ENCODE measurements at regions not wholly inside any gene's neighbourhood (a gene's known extent, or its start where the extent isn't known, plus 50 kb on each side); places are given as distances from the start of the nearest gene placed in this dataset.

- H3K4me3 ChIP-seq: no peak overlapping the region
- no peak for DNase-seq
- no peaks in the 10 kb centered on the region for H3K27me3 ChIP-seq
- in situ Hi-C loops (cut with MboI; ENCODE audit: low pct_ligation_motif_present in 1 of 4, low pct_unique_long_range_greater_than_20kb in 1 of 4, low sequenced_read_pairs in 3 of 4) (no loop called here), intact Hi-C loops (cut with DNase I; ENCODE audit: low total_unique reads) (no loop called here)
- 32 to 65% methylated on average over 4 of the region's 4 CpGs for WGBS, 2 donors (ENCODE audit: low coverage in 1 of 2)
- H3K27ac ChIP-seq: no peak overlapping the region
- H3K4me1 ChIP-seq: no peaks in the 10 kb centered on the region
- no peaks in the 10 kb centered on the region for H3K36me3 ChIP-seq
- H3K9me3 ChIP-seq: no peaks in the 10 kb centered on the region
- no peak for TF ChIP-seq EP300 (IDR thresholded peaks at IDR 0.05; ENCODE audit: low read depth)
- no peak for TF ChIP-seq POLR2AphosphoS5 (IDR thresholded peaks at IDR 0.05)
- TF ChIP-seq, protein P1, sequence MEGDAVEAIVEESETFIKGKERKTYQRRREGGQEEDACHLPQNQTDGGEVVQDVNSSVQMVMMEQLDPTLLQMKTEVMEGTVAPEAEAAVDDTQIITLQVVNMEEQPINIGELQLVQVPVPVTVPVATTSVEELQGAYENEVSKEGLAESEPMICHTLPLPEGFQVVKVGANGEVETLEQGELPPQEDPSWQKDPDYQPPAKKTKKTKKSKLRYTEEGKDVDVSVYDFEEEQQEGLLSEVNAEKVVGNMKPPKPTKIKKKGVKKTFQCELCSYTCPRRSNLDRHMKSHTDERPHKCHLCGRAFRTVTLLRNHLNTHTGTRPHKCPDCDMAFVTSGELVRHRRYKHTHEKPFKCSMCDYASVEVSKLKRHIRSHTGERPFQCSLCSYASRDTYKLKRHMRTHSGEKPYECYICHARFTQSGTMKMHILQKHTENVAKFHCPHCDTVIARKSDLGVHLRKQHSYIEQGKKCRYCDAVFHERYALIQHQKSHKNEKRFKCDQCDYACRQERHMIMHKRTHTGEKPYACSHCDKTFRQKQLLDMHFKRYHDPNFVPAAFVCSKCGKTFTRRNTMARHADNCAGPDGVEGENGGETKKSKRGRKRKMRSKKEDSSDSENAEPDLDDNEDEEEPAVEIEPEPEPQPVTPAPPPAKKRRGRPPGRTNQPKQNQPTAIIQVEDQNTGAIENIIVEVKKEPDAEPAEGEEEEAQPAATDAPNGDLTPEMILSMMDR (IDR thresholded peaks at IDR 0.05): no peak
- TF ChIP-seq POLR2A (IDR thresholded peaks at IDR 0.05): no peak
Observed at GRCh38 chr5:92780057-92780456, 801.0 kb downstream of the NR2F1-AS1 start.

DNA sequence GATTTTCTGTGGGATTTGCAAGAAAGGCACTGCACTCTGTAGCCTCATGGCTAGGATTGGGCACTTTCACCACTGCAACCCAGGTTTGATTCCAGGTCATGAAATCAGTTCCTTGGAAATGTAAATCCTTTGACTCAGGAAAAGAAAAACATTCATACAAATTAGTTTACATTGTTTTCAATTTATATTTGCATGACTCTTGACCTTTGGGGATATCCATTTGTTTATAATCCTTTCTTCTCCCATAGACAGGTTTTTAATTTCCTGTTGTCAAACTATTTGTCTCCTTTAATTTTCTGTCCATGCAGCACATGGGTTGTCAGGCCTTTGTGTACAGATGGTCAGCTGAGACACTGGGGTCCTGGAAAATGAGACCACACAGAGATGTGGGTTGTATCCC lies 801.5 kb downstream of the NR2F1-AS1 start:
- Histone ChIP-seq H3K4me3 (no peak overlapping the region), H3K9me3 (no peaks in the 10 kb centered on the region), H3K36me3 (no peaks in the 10 kb centered on the region), H3K4me1 (no peaks in the 10 kb centered on the region), H3K27me3 (no peaks in the 10 kb centered on the region), H3K27ac (no peak overlapping the region)
- in situ Hi-C loops (cut with MboI; ENCODE audit: low pct_ligation_motif_present in 1 of 4, low pct_unique_long_range_greater_than_20kb in 1 of 4, low sequenced_read_pairs in 3 of 4) (no loop called here), intact Hi-C loops (cut with DNase I; ENCODE audit: low total_unique reads) (no loop called here)
- no peak for TF ChIP-seq POLR2AphosphoS5 (IDR thresholded peaks at IDR 0.05)
- TF ChIP-seq, protein P1 (IDR thresholded peaks at IDR 0.05): no peak
- TF ChIP-seq POLR2A (IDR thresholded peaks at IDR 0.05): no peak
- no peak for TF ChIP-seq EP300 (IDR thresholded peaks at IDR 0.05; ENCODE audit: low read depth)
- no peak for DNase-seq

DNA sequence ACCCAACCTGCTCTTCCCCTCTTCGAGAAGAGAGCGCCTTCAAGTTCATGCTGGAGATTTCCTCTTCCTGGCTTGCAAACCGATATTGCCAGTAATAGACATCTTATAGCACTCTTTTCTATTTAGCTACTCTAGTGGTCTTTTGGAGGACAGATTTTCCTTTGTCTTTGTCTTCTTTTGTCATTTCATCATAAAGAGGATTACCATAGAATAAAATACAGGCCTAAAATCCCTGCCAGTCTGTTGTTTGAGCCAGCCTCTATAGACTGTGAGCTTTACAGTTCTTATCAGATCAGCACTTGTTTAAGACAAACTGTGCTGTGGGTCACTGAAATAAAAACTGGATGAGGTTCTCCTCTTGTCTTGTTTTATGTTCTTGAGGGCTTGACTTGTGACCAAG lies 802.8 kb downstream of the NR2F1-AS1 start:
- Histone ChIP-seq H3K36me3 (no peaks in the 10 kb centered on the region), H3K27me3 (no peaks in the 10 kb centered on the region), H3K4me3 (no peak overlapping the region), H3K9me3 (no peaks in the 10 kb centered on the region), H3K4me1 (no peaks in the 10 kb centered on the region), H3K27ac (no peak overlapping the region)
- in situ Hi-C loops (cut with MboI; ENCODE audit: low pct_ligation_motif_present in 1 of 4, low pct_unique_long_range_greater_than_20kb in 1 of 4, low sequenced_read_pairs in 3 of 4) (no loop called here), intact Hi-C loops (cut with DNase I; ENCODE audit: low total_unique reads) (no loop called here)
- 84 to 92% methylated on average over 3 of the region's 3 CpGs for WGBS, 2 donors (ENCODE audit: low coverage in 1 of 2)
- no peak for DNase-seq
- TF ChIP-seq POLR2AphosphoS5 (IDR thresholded peaks at IDR 0.05) (no peak), POLR2A (IDR thresholded peaks at IDR 0.05) (no peak), EP300 (IDR thresholded peaks at IDR 0.05; ENCODE audit: low read depth) (no peak)
- TF ChIP-seq, protein P1 (IDR thresholded peaks at IDR 0.05): no peak

- Histone ChIP-seq H3K36me3 (no peaks in the 10 kb centered on the region), H3K4me3 (no peak overlapping the region), H3K27ac (no peak overlapping the region), H3K27me3 (no peaks in the 10 kb centered on the region), H3K4me1 (no peaks in the 10 kb centered on the region), H3K9me3 (no peaks in the 10 kb centered on the region)
- WGBS, 2 donors (ENCODE audit: low coverage in 1 of 2): 47 to 86% methylated on average over 1 of the region's 1 CpG
- in situ Hi-C loops (cut with MboI; ENCODE audit: low pct_ligation_motif_present in 1 of 4, low pct_unique_long_range_greater_than_20kb in 1 of 4, low sequenced_read_pairs in 3 of 4) (no loop called here), intact Hi-C loops (cut with DNase I; ENCODE audit: low total_unique reads) (no loop called here)
- no peak for TF ChIP-seq POLR2AphosphoS5 (IDR thresholded peaks at IDR 0.05)
- TF ChIP-seq, protein P1 (IDR thresholded peaks at IDR 0.05): no peak
- TF ChIP-seq EP300 (IDR thresholded peaks at IDR 0.05; ENCODE audit: low read depth): no peak
- no peak for TF ChIP-seq POLR2A (IDR thresholded peaks at IDR 0.05)
- DNase-seq: no peak
Observed at GRCh38 chr5:92777421-92777820, 803.6 kb downstream of the NR2F1-AS1 start.
